SU-DHL-6 (cell line): ENCODE measurements at regions not wholly inside any gene's neighbourhood (a gene's known extent, or its start where the extent isn't known, plus 50 kb on each side); places are given as distances from the start of the nearest gene placed in this dataset.

ENCODE experiments used
- H2AFZ ChIP-seq: fragments of 200-600 bp; sonication (generic); 2 replicates; pipeline ENCODE4 v1.6.1; 2014; ENCODE audit warnings: low read depth, mild to moderate bottlenecking, moderate library complexity, mixed read lengths, antibody characterized with exemption, low read length; ENCODE audit not compliant: severe bottlenecking
- H3F3A ChIP-seq: fragments of 200-600 bp; shearing (Covaris generic); 2 replicates; pipeline ENCODE4 v1.6.0; 2016; ENCODE audit warnings: antibody characterized with exemption, mild to moderate bottlenecking; ENCODE audit not compliant: insufficient read depth
- H3K27ac ChIP-seq: fragments of 200-600 bp; sonication (generic); 2 replicates; pipeline ENCODE4 v1.5.1; 2016; ENCODE audit warnings: low read depth, mild to moderate bottlenecking, low read length, moderate library complexity, mixed read lengths
- H3K27me3 ChIP-seq: fragments of 200-600 bp; sonication (generic), shearing (Covaris generic); 2 replicates; pipeline ENCODE4 v1.6.0; 2014; ENCODE audit warnings: mild to moderate bottlenecking, low read length
- H3K36me3 ChIP-seq: fragments of 200-600 bp; sonication (generic); 2 replicates; pipeline ENCODE4 v1.6.1; 2014; ENCODE audit warnings: mild to moderate bottlenecking, low read length, mixed read lengths
- H3K4me2 ChIP-seq: fragments of 300-600, 200-600 bp; shearing (Covaris generic), sonication (generic); 2 replicates; pipeline ENCODE4 v1.6.0; 2014; ENCODE audit warnings: low read length, low read depth, mild to moderate bottlenecking; ENCODE audit not compliant: poor library complexity, severe bottlenecking
- H3K4me3 ChIP-seq: fragments of 200-600 bp; sonication (generic); 2 replicates; pipeline ENCODE4 v1.5.1; 2014; ENCODE audit warnings: antibody characterized with exemption, low read length, mild to moderate bottlenecking, mixed read lengths; ENCODE audit not compliant: insufficient read depth, poor library complexity, severe bottlenecking
- H3K79me2 ChIP-seq: fragments of 200-600 bp; sonication (generic); 2 replicates; pipeline ENCODE4 v1.6.1; 2014; ENCODE audit warnings: mild to moderate bottlenecking, low read length, moderate library complexity; ENCODE audit not compliant: insufficient read depth
- H3K9ac ChIP-seq: fragments of 200-600 bp; sonication (generic); 2 replicates; pipeline ENCODE4 v1.7.0; 2014; ENCODE audit warnings: mild to moderate bottlenecking, low read length
- H3K9me2 ChIP-seq: fragments of 200-600 bp; sonication (generic); replicated peaks from 2 replicates; pipeline ENCODE4 v1.6.1; 2014; ENCODE audit warnings: low read length; ENCODE audit not compliant: insufficient read depth
- H3K9me3 ChIP-seq: fragments of 200-600 bp; sonication (generic); 2 replicates; pipeline ENCODE4 v1.6.1; 2014; ENCODE audit warnings: low read length, mixed read lengths; ENCODE audit not compliant: insufficient read depth
- H4K20me1 ChIP-seq: fragments of 200-600 bp; sonication (generic); 2 replicates; pipeline ENCODE4 v1.6.1; 2014; ENCODE audit warnings: low read depth, mild to moderate bottlenecking, antibody characterized with exemption, low read length, moderate library complexity, mixed read lengths
- CTCF ChIP-seq: fragments of 200-600 bp; sonication (generic); IDR thresholded peaks from one replicate; pipeline ENCODE4 v1.5.1; 2017; ENCODE audit warnings: antibody characterized with exemption, mild to moderate bottlenecking, low read length, moderate library complexity; ENCODE audit not compliant: insufficient read depth, poor library complexity, severe bottlenecking
- EZH2phosphoT487 ChIP-seq: fragments of 200-600 bp; sonication (generic), shearing (Covaris generic); conservative IDR thresholded peaks from 2 replicates; pipeline ENCODE4 v1.6.1; 2018; ENCODE audit warnings: mild to moderate bottlenecking, antibody characterized with exemption, low read length, moderate library complexity, mixed read lengths

- H3K9me2 ChIP-seq: no peaks in the 10 kb centered on the region
- no peaks in the 10 kb centered on the region for H4K20me1 ChIP-seq
- no peak overlapping the region for H3K4me2 ChIP-seq
- H3K27ac ChIP-seq: no peak overlapping the region
- H3K79me2 ChIP-seq: no peaks in the 10 kb centered on the region
- no peaks in the 10 kb centered on the region for H3F3A ChIP-seq
- no peak overlapping the region for H3K4me3 ChIP-seq
- H3K27me3 ChIP-seq: no peaks in the 10 kb centered on the region
- H3K36me3 ChIP-seq: no peaks in the 10 kb centered on the region
- H3K9me3 ChIP-seq: no peaks in the 10 kb centered on the region
- H3K9ac ChIP-seq: no peak overlapping the region
- TF ChIP-seq EZH2phosphoT487: no peak
- H2AFZ ChIP-seq: no peak overlapping the region
Measured at GRCh38 chr4:115323106-115323707, 209.8 kb upstream of the NDST4 start.

DNA sequence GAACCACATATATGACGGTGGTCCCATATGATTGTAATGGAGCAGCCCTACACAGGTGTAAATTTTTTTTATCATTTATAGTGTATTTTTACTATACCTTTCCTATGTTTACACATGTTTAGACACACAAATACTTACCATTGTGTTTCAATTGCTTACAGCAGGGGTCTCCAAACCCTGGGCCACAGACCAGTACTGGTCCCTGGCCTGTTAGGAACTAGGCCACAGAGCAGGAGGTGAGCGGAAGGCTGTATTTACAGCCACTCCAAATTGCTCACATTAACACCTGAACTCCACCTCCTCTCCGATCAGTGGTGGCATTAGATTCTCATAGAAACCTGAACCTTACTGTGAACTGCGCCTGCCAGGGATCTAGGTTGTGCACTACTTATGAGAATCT is 201.8 kb upstream of the NDST4 start:
- no peaks in the 10 kb centered on the region for H3K9me2 ChIP-seq
- no peak overlapping the region for H3K27ac ChIP-seq
- H3K4me2 ChIP-seq: no peak overlapping the region
- no peaks in the 10 kb centered on the region for H3K79me2 ChIP-seq
- TF ChIP-seq EZH2phosphoT487 (no peak), CTCF (no peak)
- H3K4me3 ChIP-seq: no peak overlapping the region
- H3K9ac ChIP-seq: no peak overlapping the region
- H3K9me3 ChIP-seq: no peaks in the 10 kb centered on the region
- no peak overlapping the region for H2AFZ ChIP-seq
- H3F3A ChIP-seq: no peaks in the 10 kb centered on the region
- no peaks in the 10 kb centered on the region for H3K36me3 ChIP-seq
- H3K27me3 ChIP-seq: no peaks in the 10 kb centered on the region
- no peaks in the 10 kb centered on the region for H4K20me1 ChIP-seq

GRCh38 chr4:115310641-115311040 is 197.2 kb upstream of the NDST4 start:
- Histone ChIP-seq H3K9me3 (no peaks in the 10 kb centered on the region), H3K4me3 (no peak overlapping the region), H4K20me1 (no peaks in the 10 kb centered on the region), H3K79me2 (no peaks in the 10 kb centered on the region), H3K9me2 (no peaks in the 10 kb centered on the region), H3K27me3 (no peaks in the 10 kb centered on the region), H3K9ac (no peak overlapping the region), H2AFZ (no peak overlapping the region), H3F3A (no peaks in the 10 kb centered on the region), H3K4me2 (no peak overlapping the region), H3K27ac (no peak overlapping the region), H3K36me3 (no peaks in the 10 kb centered on the region)
- TF ChIP-seq EZH2phosphoT487 (no peak), CTCF (no peak)

- H3K36me3 ChIP-seq: no peaks in the 10 kb centered on the region
- no peaks in the 10 kb centered on the region for H3K9me3 ChIP-seq
- no peak overlapping the region for H3K27ac ChIP-seq
- no peaks in the 10 kb centered on the region for H3K79me2 ChIP-seq
- H3F3A ChIP-seq: no peaks in the 10 kb centered on the region
- H3K9ac ChIP-seq: no peak overlapping the region
- TF ChIP-seq CTCF (no peak), EZH2phosphoT487 (no peak)
- H3K4me2 ChIP-seq: no peak overlapping the region
- no peaks in the 10 kb centered on the region for H3K9me2 ChIP-seq
- H4K20me1 ChIP-seq: no peaks in the 10 kb centered on the region
- H3K27me3 ChIP-seq: no peaks in the 10 kb centered on the region
- H3K4me3 ChIP-seq: no peak overlapping the region
- no peak overlapping the region for H2AFZ ChIP-seq
Measured at GRCh38 chr4:115294717-115295116, 181.3 kb upstream of the NDST4 start.
